GM12875 (cell line): ENCODE measurements at regions not wholly inside any gene's neighbourhood (a gene's known extent, or its start where the extent isn't known, plus 50 kb on each side); places are given as distances from the start of the nearest gene placed in this dataset.

Experiments used
- H3K4me3 ChIP-seq: one replicate; pipeline ENCODE4 v1.5.1; 2011; ENCODE audit warnings: low read depth, low read length, control low read depth
- TF ChIP-seq, protein P1 (sequence below): IDR thresholded peaks from 2 replicates; pipeline ENCODE4 v1.5.1; 2011; ENCODE audit warnings: low read depth, mild to moderate bottlenecking, control low read depth, inconsistent platforms, low read length, moderate library complexity, borderline replicate concordance; ENCODE audit not compliant: insufficient read depth

- TF ChIP-seq, protein P1, sequence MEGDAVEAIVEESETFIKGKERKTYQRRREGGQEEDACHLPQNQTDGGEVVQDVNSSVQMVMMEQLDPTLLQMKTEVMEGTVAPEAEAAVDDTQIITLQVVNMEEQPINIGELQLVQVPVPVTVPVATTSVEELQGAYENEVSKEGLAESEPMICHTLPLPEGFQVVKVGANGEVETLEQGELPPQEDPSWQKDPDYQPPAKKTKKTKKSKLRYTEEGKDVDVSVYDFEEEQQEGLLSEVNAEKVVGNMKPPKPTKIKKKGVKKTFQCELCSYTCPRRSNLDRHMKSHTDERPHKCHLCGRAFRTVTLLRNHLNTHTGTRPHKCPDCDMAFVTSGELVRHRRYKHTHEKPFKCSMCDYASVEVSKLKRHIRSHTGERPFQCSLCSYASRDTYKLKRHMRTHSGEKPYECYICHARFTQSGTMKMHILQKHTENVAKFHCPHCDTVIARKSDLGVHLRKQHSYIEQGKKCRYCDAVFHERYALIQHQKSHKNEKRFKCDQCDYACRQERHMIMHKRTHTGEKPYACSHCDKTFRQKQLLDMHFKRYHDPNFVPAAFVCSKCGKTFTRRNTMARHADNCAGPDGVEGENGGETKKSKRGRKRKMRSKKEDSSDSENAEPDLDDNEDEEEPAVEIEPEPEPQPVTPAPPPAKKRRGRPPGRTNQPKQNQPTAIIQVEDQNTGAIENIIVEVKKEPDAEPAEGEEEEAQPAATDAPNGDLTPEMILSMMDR = no peak
- H3K4me3 ChIP-seq = no peak overlapping the region
These were observed 421.3 kb downstream of the PYDC2 start for GRCh38 chr3:191882289-191882688.

GRCh38 chr3:191884132-191884531 is 423.2 kb downstream of the PYDC2 start:
- TF ChIP-seq, protein P1 = no peak
- no peak overlapping the region for H3K4me3 ChIP-seq

GRCh38 chr3:191889106-191889505 is 428.1 kb downstream of the PYDC2 start:
- H3K4me3 ChIP-seq = no peak overlapping the region

DNA sequence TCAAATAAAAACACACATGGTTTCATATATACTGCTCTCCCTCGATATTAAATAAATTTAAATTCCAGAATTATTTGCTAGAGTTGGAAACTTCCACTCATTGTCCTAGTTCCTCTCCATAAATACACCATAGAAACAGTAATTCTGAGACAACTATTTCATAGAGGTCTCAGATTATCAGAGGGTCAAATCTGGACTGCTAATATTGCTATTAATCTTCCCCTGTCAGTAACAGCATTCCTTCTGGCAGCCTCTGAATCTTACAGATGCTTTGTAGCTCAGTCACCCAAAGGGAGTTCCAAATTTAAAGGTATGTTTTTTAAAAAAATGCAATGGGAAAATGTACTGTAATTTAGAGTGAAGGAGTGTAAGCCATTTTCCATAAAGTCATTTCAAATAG is 428.8 kb downstream of the PYDC2 start:
- TF ChIP-seq, protein P1 = no peak
- H3K4me3 ChIP-seq = no peak overlapping the region

More at GRCh38 chr3:191889106-191889505, 428.1 kb downstream of the PYDC2 start:
- TF ChIP-seq, protein P1 = no peak

GRCh38 chr3:191894406-191894805 is 433.4 kb downstream of the PYDC2 start:
- H3K4me3 ChIP-seq = no peak overlapping the region

DNA sequence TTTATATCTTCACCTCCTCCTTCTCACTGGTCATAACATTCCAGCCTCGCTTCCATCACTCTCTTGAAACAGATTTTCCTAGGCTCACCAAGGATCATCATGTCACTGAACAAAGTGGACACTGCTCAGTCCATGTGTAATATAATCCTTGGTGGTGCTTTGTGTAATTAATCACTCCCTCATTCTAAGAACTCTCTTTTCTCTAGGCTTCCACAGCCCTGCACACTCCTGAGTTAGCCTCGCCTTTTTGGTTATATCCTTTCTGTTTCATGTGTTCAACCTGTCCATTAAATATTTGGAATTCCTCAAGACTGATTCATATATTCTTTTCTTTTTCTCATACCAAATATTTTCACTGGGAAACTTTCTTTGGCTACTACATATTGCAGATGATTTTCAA is 440.8 kb downstream of the PYDC2 start:
- H3K4me3 ChIP-seq = no peak overlapping the region
- TF ChIP-seq, protein P1 = no peak

More at GRCh38 chr3:191894406-191894805, 433.4 kb downstream of the PYDC2 start:
- TF ChIP-seq, protein P1 = no peak

- TF ChIP-seq, protein P1 = no peak
These were observed 451.7 kb downstream of the PYDC2 start for GRCh38 chr3:191912616-191913204.

More at GRCh38 chr3:191912616-191913204, 451.7 kb downstream of the PYDC2 start:
- no peak overlapping the region for H3K4me3 ChIP-seq
